ENCODE measurements at regions not wholly inside any gene's neighbourhood (a gene's known extent, or its start where the extent isn't known, plus 50 kb on each side); places are given as distances from the start of the nearest gene placed in this dataset. TPM values are rescaled to one million over a fixed set of nuclear protein-coding genes. Genes with fewer than 3 reads are reported as not detected.

Small RNA genes in the stretch of these regions (microRNA-seq; reads per million reads assigned to microRNA genes)
- gene MIR3144: not detected
